Nephron progenitor cell (in vitro differentiated cells): ENCODE measurements at regions not wholly inside any gene's neighbourhood (a gene's known extent, or its start where the extent isn't known, plus 50 kb on each side); places are given as distances from the start of the nearest gene placed in this dataset.

Experiments
- DNase-seq: peaks from one replicate; pipeline ENCODE4 v3.0.0; 2021
- H3K27ac Mint-ChIP-seq: 2 replicates; pipeline ENCODE4 v1.8.0; 2021; ENCODE audit warnings: mild to moderate bottlenecking, moderate library complexity, mixed read lengths
- H3K27me3 Mint-ChIP-seq: 2 replicates; pipeline ENCODE4 v1.8.0; 2021; ENCODE audit warnings: mild to moderate bottlenecking, low read depth, mixed read lengths; ENCODE audit not compliant: poor library complexity
- H3K36me3 Mint-ChIP-seq: 2 replicates; pipeline ENCODE4 v1.8.0; 2021; ENCODE audit warnings: low read depth, mixed read lengths
- H3K4me1 Mint-ChIP-seq: 2 replicates; pipeline ENCODE4 v1.8.0; 2021; ENCODE audit warnings: mixed read lengths
- H3K4me3 Mint-ChIP-seq: 2 replicates; pipeline ENCODE4 v1.8.0; 2021; ENCODE audit warnings: mild to moderate bottlenecking, moderate library complexity, mixed read lengths
- H3K9me3 Mint-ChIP-seq: 2 replicates; pipeline ENCODE4 v1.8.0; 2021; ENCODE audit warnings: mild to moderate bottlenecking, moderate library complexity, mixed read lengths
- CTCF ChIP-seq: fragments of 200-600 bp; sonication (generic); IDR thresholded peaks from 2 replicates; pipeline ENCODE4 v1.5.0; 2021; ENCODE audit warnings: antibody characterized with exemption

- Mint-ChIP-seq H3K4me1 (peaks cover 54% of the 10 kb centered on the region), H3K4me3 (peak overlapping the region; percentile 77), H3K27ac (peak overlapping the region; percentile 73), H3K27me3 (no peaks in the 10 kb centered on the region), H3K36me3 (peaks cover 6% of the 10 kb centered on the region), H3K9me3 (peaks cover 6% of the 10 kb centered on the region)
- DNase-seq = no peak
- TF ChIP-seq CTCF = no peak
Observed at GRCh38 chr20:51958099-51959065, 156.1 kb upstream of the SALL4 start.

- H3K36me3 Mint-ChIP-seq = peaks cover 6% of the 10 kb centered on the region
- peaks cover 30% of the 10 kb centered on the region for H3K4me1 Mint-ChIP-seq
- H3K27me3 Mint-ChIP-seq = no peaks in the 10 kb centered on the region
- H3K27ac Mint-ChIP-seq = no peak overlapping the region
- no peak overlapping the region for H3K4me3 Mint-ChIP-seq
- no peak for TF ChIP-seq CTCF
- DNase-seq = no peak
- H3K9me3 Mint-ChIP-seq = peaks cover 6% of the 10 kb centered on the region
Observed at GRCh38 chr20:51955756-51956155, 153.4 kb upstream of the SALL4 start.

- Mint-ChIP-seq H3K4me3 (no peak overlapping the region), H3K9me3 (peaks cover 6% of the 10 kb centered on the region), H3K27me3 (no peaks in the 10 kb centered on the region), H3K27ac (peak overlapping the region; percentile 95), H3K36me3 (peaks cover 6% of the 10 kb centered on the region), H3K4me1 (peaks cover 15% of the 10 kb centered on the region)
- DNase-seq = no peak
- no peak for TF ChIP-seq CTCF
Observed at GRCh38 chr20:51953731-51954340, 151.5 kb upstream of the SALL4 start.

- Mint-ChIP-seq H3K27me3 (no peaks in the 10 kb centered on the region), H3K4me1 (peaks cover 11% of the 10 kb centered on the region), H3K27ac (no peak overlapping the region), H3K36me3 (peaks cover 6% of the 10 kb centered on the region), H3K9me3 (peaks cover 7% of the 10 kb centered on the region), H3K4me3 (no peak overlapping the region)
- no peak for TF ChIP-seq CTCF
- DNase-seq = no peak
Observed at GRCh38 chr20:51950926-51951325, 148.6 kb upstream of the SALL4 start.

- no peak overlapping the region for H3K27ac Mint-ChIP-seq
- no peaks in the 10 kb centered on the region for H3K36me3 Mint-ChIP-seq
- TF ChIP-seq CTCF = no peak
- H3K27me3 Mint-ChIP-seq = no peaks in the 10 kb centered on the region
- no peak for DNase-seq
- peaks cover 12% of the 10 kb centered on the region for H3K9me3 Mint-ChIP-seq
- peaks cover 22% of the 10 kb centered on the region for H3K4me1 Mint-ChIP-seq
- no peak overlapping the region for H3K4me3 Mint-ChIP-seq
Observed at GRCh38 chr20:51946586-51946985, 144.3 kb upstream of the SALL4 start.
